AG10803 (cell line): ENCODE measurements at regions not wholly inside any gene's neighbourhood (a gene's known extent, or its start where the extent isn't known, plus 50 kb on each side); places are given as distances from the start of the nearest gene placed in this dataset.

Experiments used
- DNase-seq: peaks from one replicate; pipeline ENCODE4 v3.0.0; 2010; ENCODE audit warnings: low read depth
- H3K4me3 ChIP-seq: 2 replicates; pipeline ENCODE4 v1.5.1; 2011; ENCODE audit warnings: mild to moderate bottlenecking, low read length, control low read depth
- TF ChIP-seq, protein P1 (sequence below): conservative IDR thresholded peaks from 2 replicates; pipeline ENCODE4 v1.5.1; 2011; ENCODE audit warnings: mild to moderate bottlenecking, low read length, control low read depth, inconsistent platforms

DNA sequence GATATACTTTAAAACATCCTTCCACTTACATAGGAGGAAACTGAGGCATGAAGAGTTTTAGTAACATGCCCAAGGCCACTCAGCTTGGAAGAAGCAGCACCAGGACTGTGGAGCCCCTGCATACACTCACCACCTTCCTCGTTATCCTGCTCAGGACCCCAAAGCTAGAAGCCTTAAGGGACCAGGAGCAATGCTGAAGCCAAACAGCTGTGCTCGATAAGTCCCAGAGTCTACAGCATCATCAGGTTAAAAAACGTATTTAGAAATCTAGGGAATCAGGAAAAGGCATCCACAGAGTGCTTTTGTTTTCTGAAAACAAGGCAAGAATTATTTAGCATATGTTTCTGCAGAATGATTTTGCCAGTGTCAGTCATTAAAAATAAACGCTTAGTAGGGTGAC, 301.7 kb upstream of the ESRRG start:
- no peak overlapping the region for H3K4me3 ChIP-seq
- TF ChIP-seq, protein P1, sequence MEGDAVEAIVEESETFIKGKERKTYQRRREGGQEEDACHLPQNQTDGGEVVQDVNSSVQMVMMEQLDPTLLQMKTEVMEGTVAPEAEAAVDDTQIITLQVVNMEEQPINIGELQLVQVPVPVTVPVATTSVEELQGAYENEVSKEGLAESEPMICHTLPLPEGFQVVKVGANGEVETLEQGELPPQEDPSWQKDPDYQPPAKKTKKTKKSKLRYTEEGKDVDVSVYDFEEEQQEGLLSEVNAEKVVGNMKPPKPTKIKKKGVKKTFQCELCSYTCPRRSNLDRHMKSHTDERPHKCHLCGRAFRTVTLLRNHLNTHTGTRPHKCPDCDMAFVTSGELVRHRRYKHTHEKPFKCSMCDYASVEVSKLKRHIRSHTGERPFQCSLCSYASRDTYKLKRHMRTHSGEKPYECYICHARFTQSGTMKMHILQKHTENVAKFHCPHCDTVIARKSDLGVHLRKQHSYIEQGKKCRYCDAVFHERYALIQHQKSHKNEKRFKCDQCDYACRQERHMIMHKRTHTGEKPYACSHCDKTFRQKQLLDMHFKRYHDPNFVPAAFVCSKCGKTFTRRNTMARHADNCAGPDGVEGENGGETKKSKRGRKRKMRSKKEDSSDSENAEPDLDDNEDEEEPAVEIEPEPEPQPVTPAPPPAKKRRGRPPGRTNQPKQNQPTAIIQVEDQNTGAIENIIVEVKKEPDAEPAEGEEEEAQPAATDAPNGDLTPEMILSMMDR, result no peak
- no peak for DNase-seq

DNA sequence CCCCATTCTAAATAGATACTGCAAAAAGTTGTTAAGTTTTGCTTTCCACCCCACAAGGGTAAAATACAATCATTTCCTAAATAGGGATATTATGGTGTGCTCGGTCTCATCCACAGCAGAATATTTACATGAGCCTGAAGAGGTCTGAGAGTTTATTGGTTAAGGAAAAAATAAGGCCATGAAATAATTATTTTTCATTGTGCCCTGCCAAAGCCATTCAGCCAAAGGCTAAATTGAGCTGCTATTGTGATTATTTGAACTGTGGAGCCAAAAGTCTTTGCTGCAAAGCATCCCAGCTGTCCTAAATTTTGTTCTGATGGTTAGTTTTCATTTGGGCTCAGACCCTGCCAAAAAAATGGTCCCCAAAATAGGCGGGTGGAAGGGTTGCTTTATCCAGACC, 298.7 kb upstream of the ESRRG start:
- TF ChIP-seq, protein P1, result no peak
- H3K4me3 ChIP-seq, result no peak overlapping the region
- no peak for DNase-seq

DNA sequence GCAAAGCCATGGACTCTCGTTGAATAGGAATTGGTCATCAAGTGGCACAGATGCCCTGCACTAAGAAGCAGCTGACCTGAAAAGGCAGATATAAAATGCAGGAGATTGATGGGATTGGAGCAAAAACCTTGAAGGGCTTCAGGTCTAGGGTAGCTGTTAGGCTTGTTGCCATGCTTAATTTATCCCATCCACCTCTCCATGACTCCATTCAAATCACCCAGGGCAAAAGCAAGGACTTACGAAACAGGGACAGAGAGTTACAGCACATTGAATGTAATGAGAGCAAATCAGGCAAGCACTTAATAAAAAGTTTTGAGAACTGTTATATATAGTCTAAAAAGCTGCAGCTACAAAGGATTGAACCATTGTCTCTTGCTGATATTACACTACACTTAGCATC, 298.2 kb upstream of the ESRRG start:
- no peak for DNase-seq
- H3K4me3 ChIP-seq, result no peak overlapping the region
- TF ChIP-seq, protein P1, result no peak

DNA sequence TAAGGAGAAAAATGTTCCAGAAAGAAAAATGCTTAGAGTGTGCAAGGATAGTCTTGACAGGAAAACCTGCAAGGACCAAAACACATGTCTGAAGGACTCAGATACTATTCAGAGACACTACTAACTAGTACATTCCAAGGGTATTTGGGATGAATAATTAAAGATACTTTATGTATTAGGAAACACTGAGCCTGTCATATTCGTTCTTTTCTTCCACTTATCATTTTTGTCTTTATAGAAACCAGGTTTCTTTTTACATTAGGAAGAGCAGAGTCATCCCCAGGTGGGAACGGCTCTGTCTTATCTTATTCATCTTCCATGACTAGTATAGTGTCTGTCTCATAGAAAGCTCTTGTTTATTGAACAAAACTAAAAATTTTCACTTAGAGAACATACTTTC, 296.2 kb upstream of the ESRRG start:
- DNase-seq, result no peak
- H3K4me3 ChIP-seq, result no peak overlapping the region
- TF ChIP-seq, protein P1, result no peak

DNA sequence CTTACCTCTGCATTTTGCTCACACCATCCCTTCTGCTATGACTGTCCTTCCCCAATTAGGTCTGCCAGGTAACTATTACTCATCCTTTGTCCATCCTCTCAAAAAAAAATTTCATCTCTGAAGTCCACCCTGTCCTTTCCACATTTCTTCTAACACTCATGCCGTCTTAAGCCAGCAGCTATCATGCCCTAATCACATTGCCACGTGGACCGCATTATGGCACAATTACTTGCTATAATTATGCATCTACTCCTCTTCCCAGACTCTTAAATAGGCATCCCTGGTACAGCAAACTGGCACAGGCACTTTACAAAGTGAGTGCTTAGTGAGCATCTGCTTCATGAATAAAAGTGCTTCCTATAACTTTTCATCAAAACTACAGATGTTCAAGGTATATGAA, 295.4 kb upstream of the ESRRG start:
- H3K4me3 ChIP-seq, result no peak overlapping the region
- TF ChIP-seq, protein P1, result no peak
- no peak for DNase-seq

DNA sequence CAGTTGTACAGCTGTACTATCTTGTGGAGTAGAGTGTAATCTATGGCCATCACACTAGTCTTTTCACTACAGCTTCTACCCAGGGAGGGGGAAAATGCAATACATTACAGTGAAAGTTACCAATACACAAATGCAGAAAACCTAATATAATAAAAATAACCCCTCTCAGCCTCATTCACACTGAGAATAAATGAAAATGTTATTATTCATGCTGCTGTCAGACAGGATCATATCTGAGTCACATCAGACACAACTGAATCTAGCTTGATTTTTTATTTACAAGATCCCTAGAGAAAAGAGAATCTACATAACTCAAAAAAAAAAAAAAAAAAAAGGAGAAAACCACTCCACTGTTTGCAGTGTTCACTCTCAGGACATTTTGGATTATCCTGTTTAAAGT, 293.9 kb upstream of the ESRRG start:
- TF ChIP-seq, protein P1, result no peak
- no peak for DNase-seq
- H3K4me3 ChIP-seq, result no peak overlapping the region

DNA sequence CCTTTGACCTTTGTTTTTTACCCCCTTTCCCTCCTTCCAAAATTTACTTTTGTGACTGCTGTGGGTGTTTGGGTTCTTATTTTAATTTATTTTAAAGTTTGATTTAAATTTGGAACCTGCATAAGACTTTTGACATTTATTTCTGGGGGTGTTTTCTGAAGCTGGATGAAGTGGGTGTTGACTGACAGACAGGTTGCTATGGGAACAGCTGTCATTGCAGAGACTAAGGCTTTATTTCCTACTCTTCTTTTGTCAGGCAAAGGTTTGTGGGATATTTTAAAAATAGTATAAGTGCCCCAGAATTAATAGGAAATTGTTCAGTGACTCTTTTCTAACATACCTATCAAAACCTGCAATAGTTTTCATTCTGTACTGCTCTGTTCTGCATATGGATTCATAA, 290.8 kb upstream of the ESRRG start:
- TF ChIP-seq, protein P1, result no peak
- no peak overlapping the region for H3K4me3 ChIP-seq
- DNase-seq, result no peak
